GM18517 (cell line): ENCODE measurements at regions not wholly inside any gene's neighbourhood (a gene's known extent, or its start where the extent isn't known, plus 50 kb on each side); places are given as distances from the start of the nearest gene placed in this dataset.

Experiments used
- ATAC-seq: cut with Tn5 transposase; IDR thresholded peaks from one replicate; pipeline ENCODE4 v1.9.1; 2021; ENCODE audit warnings: mild to moderate bottlenecking, moderate library complexity; ENCODE audit not compliant: unreplicated experiment

DNA sequence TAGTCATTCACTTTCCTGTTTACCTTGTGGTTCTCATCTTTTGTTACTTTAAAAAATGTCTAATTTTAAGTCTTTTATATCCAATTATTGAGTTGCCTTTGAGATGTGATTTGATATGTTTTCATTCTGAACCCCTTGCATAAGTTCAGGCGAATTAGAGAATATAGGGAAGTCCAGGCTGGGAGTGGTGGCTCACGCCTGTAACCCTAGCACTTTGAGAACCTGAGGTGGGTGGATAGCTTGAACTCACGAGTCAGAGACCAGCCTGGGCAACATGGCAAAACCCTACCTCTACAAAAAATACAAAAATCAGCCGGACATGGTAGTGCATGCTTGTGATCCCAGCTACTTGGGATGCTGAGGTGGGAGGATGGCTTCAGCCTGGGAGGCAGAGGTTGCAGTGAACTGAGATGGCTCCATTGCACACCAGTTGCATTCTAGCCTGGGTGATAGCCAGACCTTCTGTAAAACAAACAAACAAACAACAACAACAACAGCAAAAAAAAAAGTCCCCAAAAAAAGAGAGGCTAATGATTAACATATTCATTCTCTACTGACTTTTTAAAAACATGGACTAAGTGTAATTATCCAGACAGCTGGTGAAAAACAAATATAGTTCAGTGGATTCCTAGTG is 451.1 kb upstream of the RGS6 start:
- no peak for ATAC-seq

DNA sequence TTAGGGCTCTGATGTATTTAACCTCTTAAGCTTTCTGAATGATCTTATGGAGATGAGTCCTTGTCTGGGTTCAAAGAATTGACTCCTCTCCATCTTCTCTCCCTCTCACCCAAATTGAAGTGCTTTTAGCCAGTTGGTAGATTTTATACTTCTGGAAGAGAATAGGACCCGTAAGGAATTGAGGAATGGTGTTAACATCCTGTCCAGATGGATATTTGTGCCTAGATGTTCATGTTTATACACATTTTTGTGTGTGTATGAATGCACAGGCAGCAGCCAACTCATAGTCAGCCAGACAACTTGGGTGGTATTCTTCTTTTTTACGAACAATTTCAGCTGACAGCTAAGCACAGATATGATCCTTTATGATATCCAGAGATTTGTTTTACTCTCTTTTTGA is 449.6 kb upstream of the RGS6 start:
- ATAC-seq: no peak

DNA sequence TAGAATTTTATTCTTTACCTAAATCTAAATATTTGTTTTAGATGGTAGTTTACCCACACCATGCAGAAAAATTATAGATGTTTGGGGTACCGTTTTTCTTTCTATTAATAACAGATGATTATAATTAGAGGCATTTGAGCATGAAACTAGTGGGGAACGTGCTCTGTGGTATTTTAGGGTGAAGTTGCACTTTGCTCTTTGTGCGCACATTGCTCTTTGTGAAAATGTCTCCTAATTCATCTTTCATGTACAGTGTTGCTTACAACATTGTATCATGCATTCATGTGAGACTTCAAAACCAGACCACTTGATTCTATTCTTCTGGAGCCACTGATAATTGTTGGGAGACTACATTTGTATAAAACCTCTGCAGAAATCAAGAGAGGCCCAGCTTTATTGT is 449.1 kb upstream of the RGS6 start:
- ATAC-seq: no peak

DNA sequence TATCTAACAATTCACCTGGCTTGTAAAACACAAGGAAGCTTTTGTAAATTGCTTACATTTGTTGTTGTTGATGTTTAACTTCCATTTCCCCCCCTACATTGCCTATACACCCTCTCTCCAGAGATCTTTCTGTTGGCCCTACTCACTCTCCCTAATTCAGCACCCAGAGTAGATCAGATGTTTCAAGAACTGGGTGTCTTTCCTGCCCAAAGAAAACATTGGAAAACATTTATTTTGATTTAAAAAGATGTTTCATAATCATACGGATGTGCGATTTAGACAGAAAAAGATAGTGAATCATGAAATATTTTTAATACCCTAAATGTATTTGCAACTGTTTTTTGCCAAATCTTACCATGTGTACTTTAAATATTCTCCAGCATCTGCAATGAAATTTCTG is 446.4 kb upstream of the RGS6 start:
- ATAC-seq: no peak

GRCh38 chr14:71486279-71486678 is 445.9 kb upstream of the RGS6 start:
- no peak for ATAC-seq

GRCh38 chr14:71487449-71487848 is 444.8 kb upstream of the RGS6 start:
- ATAC-seq: no peak

DNA sequence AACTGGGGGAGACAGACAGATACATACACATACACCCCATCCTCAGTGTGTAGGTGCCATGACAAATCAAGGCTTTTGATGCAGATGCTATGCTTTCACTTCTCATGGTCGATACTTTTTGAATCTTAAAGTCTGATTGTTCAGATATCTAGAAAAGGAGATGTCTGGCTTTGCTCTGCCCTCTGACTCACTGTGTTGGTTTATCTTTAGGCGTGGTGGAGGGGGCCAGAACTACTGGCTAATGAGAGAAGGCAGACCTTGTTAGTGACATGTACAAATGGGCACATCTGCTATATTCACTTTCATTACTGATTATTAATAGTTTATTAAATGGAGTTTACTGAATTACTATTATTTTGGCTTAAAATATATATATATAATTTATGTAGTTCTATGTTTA is 444.3 kb upstream of the RGS6 start:
- no peak for ATAC-seq

GRCh38 chr14:71488703-71489191 is 443.5 kb upstream of the RGS6 start:
- ATAC-seq: no peak

- ATAC-seq: no peak
Measured at GRCh38 chr14:71489742-71490141, 442.5 kb upstream of the RGS6 start.

DNA sequence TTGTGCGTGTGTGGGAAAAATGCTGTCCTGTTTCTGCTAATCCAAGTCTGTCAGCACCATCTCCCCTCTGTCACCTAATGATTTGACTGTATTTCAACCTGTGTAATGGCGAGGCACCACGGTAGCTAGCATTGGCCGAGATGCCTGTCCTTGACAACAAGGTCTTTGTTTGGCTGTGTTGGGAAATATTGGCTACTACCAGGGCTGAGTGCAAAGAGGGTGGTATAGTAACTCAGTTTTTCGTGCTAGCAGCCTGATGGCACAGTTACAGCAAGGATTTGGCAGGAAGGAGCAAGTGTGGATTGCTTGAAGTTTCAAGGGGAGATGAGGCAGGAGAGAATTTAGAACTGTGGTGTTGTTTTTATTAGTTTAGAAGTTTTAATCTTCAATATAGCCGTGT is 440.3 kb upstream of the RGS6 start:
- no peak for ATAC-seq

- ATAC-seq: no peak
Measured at GRCh38 chr14:71492346-71492745, 439.9 kb upstream of the RGS6 start.

GRCh38 chr14:71497645-71498086 is 434.6 kb upstream of the RGS6 start:
- peak; percentile 88 for ATAC-seq

GRCh38 chr14:71498212-71498611 is 434.0 kb upstream of the RGS6 start:
- ATAC-seq: peak; percentile 22

DNA sequence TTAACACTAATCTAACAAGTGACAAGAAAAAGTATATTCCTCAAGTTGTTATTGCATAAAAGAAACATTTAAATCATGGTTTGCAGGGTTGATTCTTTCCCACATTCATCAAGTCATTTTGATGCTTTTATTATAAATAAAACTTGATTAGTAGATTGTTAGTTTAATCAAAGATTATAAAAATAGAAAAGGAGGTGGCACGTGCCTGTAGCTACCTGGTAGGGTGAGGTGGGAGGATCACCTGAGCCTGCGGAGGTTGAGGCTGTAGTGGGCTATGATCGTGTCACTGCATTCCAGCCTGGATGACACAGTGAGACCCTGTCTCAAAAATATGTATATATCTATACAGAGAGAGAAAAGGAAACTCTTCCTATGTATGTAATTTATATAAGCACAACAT is 433.2 kb upstream of the RGS6 start:
- no peak for ATAC-seq

DNA sequence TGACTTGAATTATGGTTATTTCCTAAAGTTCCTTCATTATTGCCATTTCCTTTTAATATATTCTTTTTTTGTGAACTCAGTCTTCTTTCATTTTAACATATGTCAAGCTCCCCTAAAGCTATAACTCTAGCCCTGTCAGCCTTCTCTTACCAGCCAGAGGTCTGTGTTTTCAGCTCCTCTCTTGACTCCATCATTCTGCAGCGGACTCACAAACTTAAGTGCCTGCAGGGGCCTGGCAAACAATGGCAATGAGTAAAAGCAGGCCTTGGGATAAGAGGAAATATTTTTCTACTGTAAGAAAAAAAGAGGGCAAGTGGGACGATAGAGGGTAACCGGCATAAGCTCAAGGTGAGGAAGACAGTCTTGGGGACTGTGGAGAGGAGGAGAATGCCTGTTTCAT is 424.5 kb upstream of the RGS6 start:
- ATAC-seq: no peak

DNA sequence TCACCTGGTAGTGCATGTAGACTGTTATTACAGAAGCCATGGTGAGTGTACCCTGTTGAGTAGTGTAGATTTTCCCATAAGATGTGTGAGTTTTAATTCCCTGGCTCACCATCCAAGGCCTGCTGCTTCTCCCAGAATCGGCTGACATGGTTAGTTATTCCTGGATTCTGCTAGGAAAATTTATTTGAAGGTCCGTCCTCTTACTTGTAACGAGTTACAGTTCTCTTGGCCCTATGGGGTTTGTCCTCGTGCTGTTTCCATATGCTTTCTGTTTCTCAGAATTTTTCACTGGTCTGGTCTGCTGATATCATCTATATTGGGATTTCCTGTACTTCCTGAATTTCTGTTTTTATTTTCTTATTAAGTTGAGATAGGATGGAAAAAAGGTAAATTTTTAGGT is 423.3 kb upstream of the RGS6 start:
- ATAC-seq: no peak

DNA sequence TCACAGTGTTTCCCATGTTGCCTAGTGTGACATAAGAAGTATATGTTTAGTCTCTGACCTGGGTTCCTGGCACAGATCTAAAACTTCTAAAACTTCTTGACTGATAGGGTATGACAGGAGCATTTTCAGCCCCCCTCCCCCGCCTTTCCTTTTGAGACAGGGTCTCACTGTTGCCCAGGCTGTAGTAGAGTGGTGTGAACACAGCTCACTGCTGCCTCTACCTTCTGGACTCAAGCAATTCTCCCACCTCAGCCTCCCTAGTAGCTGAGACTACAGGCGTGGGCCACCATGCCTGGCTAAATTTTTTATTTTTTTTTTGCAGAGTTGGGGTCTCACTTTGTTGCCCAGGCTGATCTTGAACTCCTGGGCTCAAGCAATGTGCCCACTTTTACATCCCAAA is 421.1 kb upstream of the RGS6 start:
- ATAC-seq: no peak

GRCh38 chr14:71514941-71515919 is 417.0 kb upstream of the RGS6 start:
- ATAC-seq: no peak

DNA sequence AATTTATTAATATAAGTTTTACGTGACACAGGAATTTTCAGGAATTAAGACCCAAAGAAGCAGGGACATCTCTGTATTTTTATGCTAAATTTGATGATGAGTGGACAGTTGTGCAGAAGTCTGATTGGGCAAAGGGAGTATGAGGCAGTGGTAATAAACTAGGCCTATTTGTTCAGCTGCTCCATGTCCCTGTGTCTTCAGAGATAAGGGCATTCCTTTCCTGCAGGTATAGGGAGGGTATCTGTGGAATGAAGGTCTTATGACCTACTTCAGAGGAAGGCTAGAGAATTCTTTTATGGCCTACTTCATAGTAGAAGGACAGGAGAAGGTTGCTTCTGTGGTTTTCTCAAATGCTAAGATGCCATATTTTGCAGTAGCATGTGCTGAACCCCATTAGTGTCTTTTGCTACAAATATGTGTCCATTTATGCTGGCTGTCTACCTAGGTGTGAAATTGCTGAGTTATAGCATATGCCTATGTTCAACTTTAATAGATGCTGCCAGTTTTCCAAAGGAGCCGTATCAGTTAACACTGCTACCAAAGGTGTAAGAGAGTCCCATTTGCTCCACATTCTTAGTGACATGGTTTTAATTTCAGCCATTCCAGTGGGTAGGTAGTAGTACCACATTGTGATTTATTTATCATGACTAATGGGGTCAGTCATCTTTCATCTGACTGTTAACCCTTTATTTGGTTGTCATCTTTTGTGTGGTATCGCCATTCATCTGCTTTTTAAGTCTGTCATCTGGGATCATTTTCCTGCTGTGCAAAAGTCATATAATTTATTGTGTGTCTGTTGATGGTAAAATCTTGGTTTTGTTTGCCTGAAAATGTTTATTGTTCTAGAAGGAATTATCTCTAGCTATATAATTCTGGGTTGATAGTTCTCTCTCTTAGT is 410.7 kb upstream of the RGS6 start:
- ATAC-seq: no peak

DNA sequence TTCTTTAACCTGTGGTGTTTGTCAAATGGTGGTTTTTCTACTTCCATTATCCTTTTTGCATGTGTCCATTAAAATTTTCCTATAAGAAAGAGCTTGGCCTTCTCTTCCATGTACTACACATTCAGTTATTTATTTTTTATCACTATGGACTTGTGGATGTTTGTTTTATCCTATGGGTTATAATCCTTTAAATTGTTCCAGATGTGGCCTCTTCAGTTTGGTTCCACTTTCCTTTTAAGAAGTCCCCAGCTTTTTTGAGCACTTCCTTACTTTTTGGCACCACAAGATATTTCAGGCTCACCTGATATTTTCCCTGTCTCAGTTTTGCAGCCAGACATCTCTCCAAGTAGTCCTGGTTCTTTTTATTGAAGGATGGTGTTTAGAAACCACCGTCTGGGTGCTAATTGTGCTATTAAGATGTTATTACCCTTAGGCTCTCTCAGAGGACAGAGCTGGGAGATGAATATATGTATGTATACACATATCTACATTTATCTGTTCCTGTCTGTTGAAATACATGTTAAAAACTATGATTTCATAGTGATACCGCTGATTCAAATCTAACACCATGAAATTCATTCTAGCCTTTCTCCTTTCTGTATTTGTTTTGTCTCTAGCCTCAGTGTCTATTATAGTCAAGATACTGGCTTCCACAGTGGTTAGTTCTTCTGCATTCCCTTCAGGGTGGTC is 408.5 kb upstream of the RGS6 start:
- peak; percentile 80 for ATAC-seq
